ENCODE measurements at regions not wholly inside any gene's neighbourhood (a gene's known extent, or its start where the extent isn't known, plus 50 kb on each side); places are given as distances from the start of the nearest gene placed in this dataset.

DNA sequence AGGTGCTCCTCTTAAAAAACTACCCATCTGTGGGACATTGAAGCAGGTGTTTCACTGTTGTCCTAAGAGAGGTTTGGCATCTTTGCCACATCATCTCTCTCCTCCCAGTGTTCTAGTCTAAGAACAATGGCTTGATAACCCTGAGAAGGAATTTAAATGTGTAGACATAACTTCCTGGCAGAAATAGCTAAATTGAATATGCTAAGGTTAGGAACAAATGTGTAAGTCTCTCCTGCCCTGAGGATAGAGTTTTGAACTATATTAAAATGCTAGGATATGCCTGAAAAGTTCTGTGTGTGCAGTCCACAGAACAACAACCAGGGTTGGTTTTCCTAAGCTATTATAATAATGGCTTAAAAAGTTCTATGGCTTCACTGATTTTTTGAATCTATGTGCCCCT is 106.6 kb downstream of the LRRC70 start:
- TF ChIP-seq, protein P1, sequence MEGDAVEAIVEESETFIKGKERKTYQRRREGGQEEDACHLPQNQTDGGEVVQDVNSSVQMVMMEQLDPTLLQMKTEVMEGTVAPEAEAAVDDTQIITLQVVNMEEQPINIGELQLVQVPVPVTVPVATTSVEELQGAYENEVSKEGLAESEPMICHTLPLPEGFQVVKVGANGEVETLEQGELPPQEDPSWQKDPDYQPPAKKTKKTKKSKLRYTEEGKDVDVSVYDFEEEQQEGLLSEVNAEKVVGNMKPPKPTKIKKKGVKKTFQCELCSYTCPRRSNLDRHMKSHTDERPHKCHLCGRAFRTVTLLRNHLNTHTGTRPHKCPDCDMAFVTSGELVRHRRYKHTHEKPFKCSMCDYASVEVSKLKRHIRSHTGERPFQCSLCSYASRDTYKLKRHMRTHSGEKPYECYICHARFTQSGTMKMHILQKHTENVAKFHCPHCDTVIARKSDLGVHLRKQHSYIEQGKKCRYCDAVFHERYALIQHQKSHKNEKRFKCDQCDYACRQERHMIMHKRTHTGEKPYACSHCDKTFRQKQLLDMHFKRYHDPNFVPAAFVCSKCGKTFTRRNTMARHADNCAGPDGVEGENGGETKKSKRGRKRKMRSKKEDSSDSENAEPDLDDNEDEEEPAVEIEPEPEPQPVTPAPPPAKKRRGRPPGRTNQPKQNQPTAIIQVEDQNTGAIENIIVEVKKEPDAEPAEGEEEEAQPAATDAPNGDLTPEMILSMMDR (IDR thresholded peaks at IDR 0.05; ENCODE audit: poor library complexity, severe bottlenecking) = no peak
- TF ChIP-seq, protein P2, sequence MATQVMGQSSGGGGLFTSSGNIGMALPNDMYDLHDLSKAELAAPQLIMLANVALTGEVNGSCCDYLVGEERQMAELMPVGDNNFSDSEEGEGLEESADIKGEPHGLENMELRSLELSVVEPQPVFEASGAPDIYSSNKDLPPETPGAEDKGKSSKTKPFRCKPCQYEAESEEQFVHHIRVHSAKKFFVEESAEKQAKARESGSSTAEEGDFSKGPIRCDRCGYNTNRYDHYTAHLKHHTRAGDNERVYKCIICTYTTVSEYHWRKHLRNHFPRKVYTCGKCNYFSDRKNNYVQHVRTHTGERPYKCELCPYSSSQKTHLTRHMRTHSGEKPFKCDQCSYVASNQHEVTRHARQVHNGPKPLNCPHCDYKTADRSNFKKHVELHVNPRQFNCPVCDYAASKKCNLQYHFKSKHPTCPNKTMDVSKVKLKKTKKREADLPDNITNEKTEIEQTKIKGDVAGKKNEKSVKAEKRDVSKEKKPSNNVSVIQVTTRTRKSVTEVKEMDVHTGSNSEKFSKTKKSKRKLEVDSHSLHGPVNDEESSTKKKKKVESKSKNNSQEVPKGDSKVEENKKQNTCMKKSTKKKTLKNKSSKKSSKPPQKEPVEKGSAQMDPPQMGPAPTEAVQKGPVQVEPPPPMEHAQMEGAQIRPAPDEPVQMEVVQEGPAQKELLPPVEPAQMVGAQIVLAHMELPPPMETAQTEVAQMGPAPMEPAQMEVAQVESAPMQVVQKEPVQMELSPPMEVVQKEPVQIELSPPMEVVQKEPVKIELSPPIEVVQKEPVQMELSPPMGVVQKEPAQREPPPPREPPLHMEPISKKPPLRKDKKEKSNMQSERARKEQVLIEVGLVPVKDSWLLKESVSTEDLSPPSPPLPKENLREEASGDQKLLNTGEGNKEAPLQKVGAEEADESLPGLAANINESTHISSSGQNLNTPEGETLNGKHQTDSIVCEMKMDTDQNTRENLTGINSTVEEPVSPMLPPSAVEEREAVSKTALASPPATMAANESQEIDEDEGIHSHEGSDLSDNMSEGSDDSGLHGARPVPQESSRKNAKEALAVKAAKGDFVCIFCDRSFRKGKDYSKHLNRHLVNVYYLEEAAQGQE (IDR thresholded peaks at IDR 0.05; ENCODE audit: borderline replicate concordance) = no peak
- TF ChIP-seq EZH2 (IDR thresholded peaks at IDR 0.05; ENCODE audit: borderline replicate concordance, insufficient read depth, low read length, poor library complexity, severe bottlenecking) (no peak), TAF1 (IDR thresholded peaks at IDR 0.05; ENCODE audit: low read depth) (no peak), EP300 (conservative IDR thresholded peaks at IDR 0.05; ENCODE audit: poor library complexity, severe bottlenecking) (no peak), POLR2AphosphoS5 (IDR thresholded peaks at IDR 0.05) (no peak), RAD21 (conservative IDR thresholded peaks at IDR 0.05) (no peak)
